GM12878 (cell line): ENCODE measurements at regions not wholly inside any gene's neighbourhood (a gene's known extent, or its start where the extent isn't known, plus 50 kb on each side); places are given as distances from the start of the nearest gene placed in this dataset.

Source experiments
- CTCF ChIP-seq, 3 experiments: IDR thresholded peaks in 2 of 3; conservative IDR thresholded peaks in 1 of 3; 2 replicates each; pipeline ENCODE4 v1.5.1; 2011; ENCODE audit warnings: low read depth in 3 of 3, low read length in 3 of 3, mild to moderate bottlenecking in 3 of 3, control low read depth in 2 of 3, moderate library complexity in 2 of 3, inconsistent platforms in 1 of 3, mixed read lengths in 1 of 3; ENCODE audit not compliant: control insufficient read depth in 2 of 3, insufficient read depth in 1 of 3; ENCODE audit errors: extremely low read depth in 1 of 3
- POLR2A ChIP-seq: IDR thresholded peaks from 2 replicates; pipeline ENCODE4 v1.6.1; 2011; ENCODE audit warnings: low read depth, mild to moderate bottlenecking, low read length
- SUPT20H ChIP-seq: IDR thresholded peaks from 2 replicates; pipeline ENCODE4 v1.6.1; 2011; ENCODE audit warnings: low read depth, mild to moderate bottlenecking, low read length, moderate library complexity, borderline replicate concordance; ENCODE audit not compliant: control insufficient read depth
- TBL1XR1 ChIP-seq: IDR thresholded peaks from 2 replicates; pipeline ENCODE4 v1.6.1; 2012; ENCODE audit warnings: low read depth, low read length, improper control_type of control experiment

- TF ChIP-seq TBL1XR1 (no peak), POLR2A (no peak), CTCF (IDR thresholded peaks at IDR 0.05 in 2 of 3, conservative IDR thresholded peaks at IDR 0.05 in 1 of 3; ENCODE audit: control insufficient read depth in 2 of 3, extremely low read depth in 1 of 3, insufficient read depth in 1 of 3, low read depth in 3 of 3, low read length in 3 of 3) (no peak), SUPT20H (no peak)
Observed at GRCh38 chr3:3405131-3405530, 225.6 kb upstream of the CRBN start.
